Gastrocnemius medialis (tissue), 4 donors: ENCODE measurements at regions not wholly inside any gene's neighbourhood (a gene's known extent, or its start where the extent isn't known, plus 50 kb on each side); places are given as distances from the start of the nearest gene placed in this dataset.

ENCODE experiments used
- POLR2A ChIP-seq, 2 donors: fragments of 450-650 bp; IDR thresholded peaks; one replicate each; pipeline ENCODE4 v1.6.1; 2017; ENCODE audit warnings: antibody characterized with exemption in 2 of 2, mild to moderate bottlenecking in 2 of 2, moderate library complexity in 2 of 2
- TF ChIP-seq, protein P1 (sequence below), 5 experiments: fragments of 450-650 bp in 3 of 5; fragments of 200-600 bp in 2 of 5; sonication (generic) in 2 of 5; IDR thresholded peaks in 4 of 5; conservative IDR thresholded peaks in 1 of 5; 1 replicate in 4 of 5; 2 replicates in 1 of 5; pipeline ENCODE4 v1.5.1; 2016 to 2019; ENCODE audit warnings: antibody characterized with exemption in 5 of 5, mild to moderate bottlenecking in 3 of 5, moderate library complexity in 3 of 5

DNA sequence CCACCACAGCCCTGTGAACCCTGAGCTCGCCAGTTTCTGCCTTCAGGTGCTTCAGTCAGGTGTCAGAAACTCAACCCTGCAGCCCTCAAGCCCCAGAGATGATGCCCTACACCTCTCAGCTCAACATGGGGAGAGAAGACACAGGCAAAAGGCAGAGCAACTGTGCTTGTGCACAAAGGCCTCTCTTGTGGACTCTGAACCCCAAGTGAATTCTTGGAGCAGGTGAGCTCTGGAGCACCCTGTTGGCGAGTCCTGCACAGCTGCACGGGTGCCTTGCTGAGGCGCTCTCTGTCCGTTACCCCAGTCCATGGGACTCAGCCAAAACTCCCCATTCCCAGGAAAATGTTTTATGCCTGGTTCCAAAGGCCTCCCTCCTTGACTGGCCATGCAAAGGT lies 197.0 kb downstream of the KLF13 start:
- TF ChIP-seq, protein P1, sequence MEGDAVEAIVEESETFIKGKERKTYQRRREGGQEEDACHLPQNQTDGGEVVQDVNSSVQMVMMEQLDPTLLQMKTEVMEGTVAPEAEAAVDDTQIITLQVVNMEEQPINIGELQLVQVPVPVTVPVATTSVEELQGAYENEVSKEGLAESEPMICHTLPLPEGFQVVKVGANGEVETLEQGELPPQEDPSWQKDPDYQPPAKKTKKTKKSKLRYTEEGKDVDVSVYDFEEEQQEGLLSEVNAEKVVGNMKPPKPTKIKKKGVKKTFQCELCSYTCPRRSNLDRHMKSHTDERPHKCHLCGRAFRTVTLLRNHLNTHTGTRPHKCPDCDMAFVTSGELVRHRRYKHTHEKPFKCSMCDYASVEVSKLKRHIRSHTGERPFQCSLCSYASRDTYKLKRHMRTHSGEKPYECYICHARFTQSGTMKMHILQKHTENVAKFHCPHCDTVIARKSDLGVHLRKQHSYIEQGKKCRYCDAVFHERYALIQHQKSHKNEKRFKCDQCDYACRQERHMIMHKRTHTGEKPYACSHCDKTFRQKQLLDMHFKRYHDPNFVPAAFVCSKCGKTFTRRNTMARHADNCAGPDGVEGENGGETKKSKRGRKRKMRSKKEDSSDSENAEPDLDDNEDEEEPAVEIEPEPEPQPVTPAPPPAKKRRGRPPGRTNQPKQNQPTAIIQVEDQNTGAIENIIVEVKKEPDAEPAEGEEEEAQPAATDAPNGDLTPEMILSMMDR (IDR thresholded peaks at IDR 0.05 in 4 of 5, conservative IDR thresholded peaks at IDR 0.05 in 1 of 5) = no peak
- no peak for TF ChIP-seq POLR2A (IDR thresholded peaks at IDR 0.05)
